ENCODE measurements at regions not wholly inside any gene's neighbourhood (a gene's known extent, or its start where the extent isn't known, plus 50 kb on each side); places are given as distances from the start of the nearest gene placed in this dataset.

DNA sequence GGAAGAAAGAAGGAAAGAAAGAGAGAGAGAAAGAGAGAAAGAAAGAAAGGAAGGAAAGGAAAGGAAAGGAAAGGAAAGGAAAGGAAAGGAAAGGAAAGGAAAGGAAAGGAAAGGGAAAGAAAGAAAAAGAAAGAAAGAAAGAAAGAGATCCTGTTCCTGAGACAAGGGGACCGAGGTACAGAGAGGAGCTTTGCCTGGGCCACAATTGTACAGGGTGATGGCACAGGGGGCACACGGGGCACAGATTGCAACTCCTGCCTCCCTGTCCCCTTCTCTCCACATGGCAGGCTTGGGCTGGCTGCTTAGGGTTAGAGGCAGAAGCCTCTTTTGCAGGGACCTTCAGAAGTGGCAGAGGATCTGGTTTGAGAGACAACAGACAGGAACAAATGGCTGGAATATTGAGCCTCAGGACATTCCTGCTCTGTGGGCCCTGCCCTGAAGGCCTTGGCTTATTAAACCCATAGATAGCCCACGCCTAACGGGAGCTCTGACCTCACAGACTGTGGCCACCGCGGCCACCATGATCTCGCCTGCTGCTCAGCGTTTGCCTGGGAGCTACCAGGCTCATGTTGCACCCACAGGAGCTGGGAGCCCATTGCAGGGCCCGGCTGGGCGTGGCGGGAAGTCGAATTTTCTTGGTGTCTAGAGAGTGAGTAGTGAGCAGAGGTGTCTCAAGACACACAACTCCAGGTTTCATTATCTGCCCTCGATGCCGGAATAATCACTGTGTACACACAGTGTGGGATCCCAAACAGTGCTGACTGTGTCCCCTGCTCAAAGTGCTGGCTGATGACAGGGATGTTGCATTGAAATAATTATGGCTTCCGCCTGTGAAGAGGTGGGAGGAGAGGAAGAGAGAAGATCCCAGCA is 147.9 kb upstream of the NCOR2 start:
- Mint-ChIP-seq H3K4me3 (no peak overlapping the region), H3K27ac (peak overlapping the region; percentile 62), H3K36me3 (no peaks in the 10 kb centered on the region), H3K4me1 (peaks cover 31 to 40% of the 10 kb centered on the region in 2 donors), H3K27me3 (peaks cover 9 to 12% of the 10 kb centered on the region in 2 donors), H3K9me3 (no peaks in the 10 kb centered on the region)
- ATAC-seq (replicated peaks) = no peak
- DNase-seq = no peak

DNA sequence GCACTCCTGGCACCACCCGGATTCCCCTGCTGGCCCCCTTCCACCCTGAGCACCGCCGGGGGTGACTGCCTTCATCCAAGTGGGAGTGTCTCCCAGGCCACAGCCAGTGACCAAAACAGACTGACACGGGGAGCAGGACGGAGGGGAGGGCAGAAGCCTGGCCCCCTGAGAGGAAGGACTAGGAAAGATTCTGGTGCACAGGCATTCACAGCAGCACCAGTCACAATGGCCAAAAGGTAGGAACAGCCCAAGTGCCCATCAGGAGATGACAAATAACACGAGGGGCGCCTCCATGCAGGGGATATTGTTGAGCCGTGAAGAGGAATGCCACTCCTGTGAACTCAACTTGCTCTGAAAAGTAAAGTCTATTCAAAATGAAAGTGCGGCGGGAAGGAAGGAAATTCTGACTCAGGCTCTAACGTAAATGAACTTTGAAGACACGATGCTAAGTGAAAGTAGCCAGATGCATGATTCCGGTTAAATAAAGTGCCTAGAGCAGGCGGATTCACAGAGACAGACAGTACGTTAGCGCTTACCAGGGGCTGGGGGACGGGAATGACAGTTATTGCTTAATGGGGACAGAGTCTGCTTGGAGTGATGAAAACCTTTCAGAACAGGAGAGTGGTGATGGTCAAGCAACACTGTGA is 146.1 kb upstream of the NCOR2 start:
- H3K36me3 Mint-ChIP-seq = no peaks in the 10 kb centered on the region
- peak overlapping the region; percentile 94 for H3K27ac Mint-ChIP-seq
- no peaks in the 10 kb centered on the region for H3K9me3 Mint-ChIP-seq
- peak overlapping the region; percentile 61 to 75 for H3K4me3 Mint-ChIP-seq
- peaks cover 26 to 40% of the 10 kb centered on the region in 2 donors for H3K4me1 Mint-ChIP-seq
- ATAC-seq (replicated peaks) = peak; percentile 90 to 93
- peaks cover 0 to 3% of the 10 kb centered on the region in 2 donors for H3K27me3 Mint-ChIP-seq
- DNase-seq = peak; percentile 84

DNA sequence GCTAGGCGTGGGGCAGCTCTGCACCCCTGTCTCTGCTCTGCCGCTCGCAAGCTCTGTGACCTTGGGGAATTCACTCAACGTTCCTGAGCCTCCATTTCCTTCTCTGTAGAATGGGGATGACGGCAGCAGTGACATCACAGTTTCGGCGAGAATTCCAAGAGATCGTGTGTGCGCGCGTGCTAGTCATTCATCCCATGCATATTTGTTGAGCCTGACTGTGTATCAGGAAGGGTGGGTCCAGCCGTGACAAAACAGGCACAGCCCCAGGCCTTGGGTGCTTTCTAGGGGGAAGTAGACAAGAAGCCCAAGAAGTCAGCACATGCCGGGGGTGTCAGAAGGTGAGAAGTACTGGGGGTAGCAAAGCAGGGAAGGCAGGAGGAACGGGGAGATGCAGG is 145.6 kb upstream of the NCOR2 start:
- peak overlapping the region; percentile 61 to 75 for H3K4me3 Mint-ChIP-seq
- H3K9me3 Mint-ChIP-seq = no peaks in the 10 kb centered on the region
- ATAC-seq (replicated peaks) = peak; percentile 71 to 72
- H3K27ac Mint-ChIP-seq = peak overlapping the region; percentile 94
- H3K36me3 Mint-ChIP-seq = no peaks in the 10 kb centered on the region
- peaks cover 26 to 40% of the 10 kb centered on the region in 2 donors for H3K4me1 Mint-ChIP-seq
- peaks cover 0 to 3% of the 10 kb centered on the region in 2 donors for H3K27me3 Mint-ChIP-seq
- DNase-seq = peak; percentile 32

DNA sequence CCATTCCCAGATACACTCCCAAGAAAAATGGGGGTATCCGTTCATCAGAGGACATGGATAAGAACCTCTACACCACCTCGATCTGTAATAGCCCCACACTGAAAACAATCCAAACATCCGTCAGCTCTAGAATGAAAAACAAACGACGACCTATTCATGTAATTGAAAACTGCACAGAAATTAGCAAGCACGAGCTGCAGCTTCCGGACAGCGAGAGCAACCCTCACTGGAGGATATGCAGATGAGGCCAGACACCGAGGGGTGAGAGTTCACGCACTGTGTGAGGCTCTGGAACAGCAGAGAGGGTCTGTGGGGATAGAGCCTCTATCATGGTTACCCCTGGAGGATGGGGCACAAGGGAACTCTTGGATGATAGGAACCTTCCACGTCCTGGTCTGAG is 143.9 kb upstream of the NCOR2 start:
- Mint-ChIP-seq H3K4me3 (no peak overlapping the region), H3K9me3 (no peaks in the 10 kb centered on the region), H3K36me3 (peaks cover 3% of the 10 kb centered on the region in 2 donors), H3K27me3 (no peaks in the 10 kb centered on the region), H3K27ac (no peak overlapping the region), H3K4me1 (peaks cover 22 to 31% of the 10 kb centered on the region in 2 donors)
- DNase-seq (no peak), ATAC-seq (replicated peaks) (no peak)

DNA sequence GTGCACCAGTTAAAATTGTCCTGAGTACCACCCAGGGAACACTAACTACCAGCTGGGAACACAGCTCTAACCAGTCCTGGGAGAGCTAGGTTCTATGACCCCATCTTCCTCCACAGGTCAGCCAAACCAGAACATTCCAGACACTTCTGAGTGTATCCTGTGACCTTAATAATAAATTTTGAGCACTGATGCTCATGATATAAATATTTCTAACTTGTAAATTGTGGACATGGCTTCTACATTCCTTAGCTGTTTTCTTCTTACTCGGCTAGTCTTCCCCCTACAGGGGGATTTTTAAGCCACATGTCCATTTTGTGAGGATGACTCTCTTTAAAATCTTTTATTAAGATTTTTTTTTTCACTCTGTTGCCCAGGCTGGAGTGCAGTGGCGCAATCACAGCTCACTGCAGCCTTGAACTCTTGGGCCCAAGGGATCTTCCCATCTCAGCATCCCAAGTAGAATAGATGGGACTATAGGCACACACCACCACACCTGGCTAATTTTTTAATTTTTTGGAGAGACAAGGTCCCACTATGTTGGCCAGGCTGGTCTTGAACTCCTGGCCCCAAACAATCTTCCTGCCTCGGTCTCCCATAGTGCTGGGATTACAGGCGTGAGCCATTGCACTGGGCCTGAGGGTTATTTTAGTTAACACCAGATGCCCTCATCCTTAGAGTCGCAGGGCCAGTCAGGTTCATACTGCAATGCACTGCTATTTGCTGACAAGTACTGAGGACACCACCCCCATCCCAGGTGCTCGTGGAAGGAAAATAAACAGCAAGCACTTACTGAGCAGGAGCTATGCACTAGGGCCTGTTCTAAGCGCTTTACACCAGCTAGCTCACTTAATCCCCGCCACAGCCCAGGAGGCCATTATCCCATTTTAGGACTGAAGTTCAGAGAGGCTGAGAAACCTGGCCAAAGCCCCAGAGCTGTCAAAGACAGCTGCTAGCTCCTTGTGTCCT is 142.6 kb upstream of the NCOR2 start:
- H3K4me1 Mint-ChIP-seq = peaks cover 20 to 23% of the 10 kb centered on the region in 2 donors

DNA sequence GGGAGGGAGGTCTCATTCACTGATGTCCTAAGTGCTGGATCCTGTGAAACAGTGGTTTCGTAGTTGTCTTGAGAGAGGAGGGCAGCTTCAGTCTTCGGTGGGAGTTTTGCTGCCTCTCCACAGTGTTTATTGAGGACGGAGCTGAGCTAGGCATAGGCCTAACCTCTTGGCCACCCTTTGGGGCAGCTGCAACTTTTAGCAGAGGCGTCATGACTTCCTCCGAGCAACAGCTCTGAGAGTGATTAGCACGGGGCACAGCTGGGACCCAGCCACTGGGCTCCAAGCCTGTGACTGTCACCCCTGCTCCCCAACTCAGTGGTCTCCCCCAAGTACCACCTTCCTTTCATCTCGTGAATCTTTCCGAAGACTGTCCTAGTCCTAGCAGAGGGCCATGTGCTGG is 139.9 kb upstream of the NCOR2 start:
- no peak for DNase-seq
- Mint-ChIP-seq H3K9me3 (no peaks in the 10 kb centered on the region), H3K27ac (no peak overlapping the region), H3K4me1 (peaks cover 0 to 4% of the 10 kb centered on the region in 2 donors), H3K36me3 (peaks cover 3% of the 10 kb centered on the region in 2 donors), H3K4me3 (no peak overlapping the region), H3K27me3 (no peaks in the 10 kb centered on the region)
- no peak for ATAC-seq (replicated peaks)

More for the DNA sequence above, 142.6 kb upstream of the NCOR2 start:
- Mint-ChIP-seq H3K27ac (no peak overlapping the region), H3K4me3 (no peak overlapping the region), H3K27me3 (no peaks in the 10 kb centered on the region), H3K9me3 (no peaks in the 10 kb centered on the region), H3K36me3 (peaks cover 3% of the 10 kb centered on the region in 2 donors)
- no peak for DNase-seq
- ATAC-seq (replicated peaks) = no peak

DNA sequence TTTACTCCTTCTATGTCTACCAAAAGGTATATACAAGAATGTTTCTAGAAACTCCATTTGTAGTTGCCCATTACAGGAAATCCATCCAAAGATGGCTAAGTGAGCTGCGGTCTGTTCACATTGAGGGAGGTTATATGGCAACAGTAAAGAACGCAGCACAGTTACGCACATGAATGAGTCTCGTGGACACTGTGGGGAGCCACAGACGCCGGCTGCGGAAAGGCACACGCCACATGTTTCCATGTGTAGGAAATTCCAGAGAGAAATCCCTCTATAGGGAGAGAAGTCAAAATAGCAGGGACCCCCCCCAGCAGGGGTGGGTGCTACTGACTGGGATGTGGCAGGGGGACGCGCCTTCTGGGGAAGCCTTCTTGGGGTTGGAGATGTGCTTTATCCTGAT is 139.0 kb upstream of the NCOR2 start:
- peaks cover 3% of the 10 kb centered on the region in 2 donors for H3K36me3 Mint-ChIP-seq
- H3K27ac Mint-ChIP-seq = no peak overlapping the region
- H3K4me1 Mint-ChIP-seq = peaks cover 0 to 2% of the 10 kb centered on the region in 2 donors
- no peaks in the 10 kb centered on the region for H3K27me3 Mint-ChIP-seq
- DNase-seq = no peak
- no peak overlapping the region for H3K4me3 Mint-ChIP-seq
- no peak for ATAC-seq (replicated peaks)
- no peaks in the 10 kb centered on the region for H3K9me3 Mint-ChIP-seq

DNA sequence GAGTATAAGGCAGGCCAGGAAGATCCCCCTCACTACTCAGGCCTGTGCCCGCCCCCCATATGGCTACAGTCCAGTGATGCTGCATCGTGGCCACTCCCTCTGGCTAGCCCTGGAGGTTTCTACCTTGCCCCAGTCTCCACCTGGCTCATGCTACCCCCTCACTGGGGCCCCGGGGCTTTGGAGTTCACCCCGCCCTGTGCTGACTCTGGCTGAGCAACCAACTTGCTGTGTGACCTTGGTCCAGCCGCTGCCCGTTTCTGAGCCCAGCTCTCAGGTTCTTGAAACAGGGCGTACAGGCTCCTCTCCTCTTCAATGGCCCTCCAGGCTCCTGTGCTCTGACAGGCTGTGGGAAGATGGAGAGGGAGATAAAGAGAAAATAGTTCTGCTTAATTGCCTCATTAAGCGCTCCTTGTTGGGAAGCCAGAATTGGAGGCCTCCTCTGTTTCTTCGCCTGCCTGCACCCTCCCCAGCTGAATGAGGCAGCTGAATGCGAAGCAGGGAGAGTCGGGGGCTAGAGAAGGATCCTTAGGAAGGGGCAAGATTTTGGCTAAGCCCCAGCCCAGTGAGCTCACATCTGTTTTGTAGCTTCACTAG is 138.2 kb upstream of the NCOR2 start:
- no peak for ATAC-seq (replicated peaks)
- Mint-ChIP-seq H3K4me3 (no peak overlapping the region), H3K4me1 (no peaks in the 10 kb centered on the region), H3K27me3 (no peaks in the 10 kb centered on the region), H3K9me3 (no peaks in the 10 kb centered on the region), H3K36me3 (peaks cover 3% of the 10 kb centered on the region in 2 donors), H3K27ac (no peak overlapping the region)
- no peak for DNase-seq

DNA sequence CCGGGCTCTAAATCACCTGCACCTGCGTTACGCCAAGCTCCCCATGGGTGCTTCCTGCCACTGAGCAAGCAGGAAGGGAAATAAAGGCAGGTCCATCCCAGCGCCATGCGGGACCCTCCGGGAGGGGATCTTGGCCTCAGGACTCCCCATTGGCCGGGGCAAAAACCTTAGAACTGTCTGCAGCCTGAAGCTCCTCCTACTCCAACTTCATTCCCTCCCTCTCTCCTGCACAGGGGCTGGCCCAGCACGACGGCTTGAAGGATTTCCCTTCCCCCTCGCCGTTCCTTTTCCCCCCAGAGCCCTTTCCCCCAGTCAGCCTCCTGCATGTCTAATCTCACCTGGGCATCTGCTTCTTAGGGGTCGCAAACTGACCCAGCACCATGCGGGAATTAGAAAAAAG is 137.2 kb upstream of the NCOR2 start:
- H3K27me3 Mint-ChIP-seq = peaks cover under 1 to 8% of the 10 kb centered on the region in 2 donors
- ATAC-seq (replicated peaks) (no peak), DNase-seq (no peak)
- H3K9me3 Mint-ChIP-seq = no peaks in the 10 kb centered on the region
- no peak overlapping the region for H3K4me3 Mint-ChIP-seq
- H3K27ac Mint-ChIP-seq = no peak overlapping the region
- H3K36me3 Mint-ChIP-seq = peaks cover 3% of the 10 kb centered on the region in 2 donors
- no peaks in the 10 kb centered on the region for H3K4me1 Mint-ChIP-seq

DNA sequence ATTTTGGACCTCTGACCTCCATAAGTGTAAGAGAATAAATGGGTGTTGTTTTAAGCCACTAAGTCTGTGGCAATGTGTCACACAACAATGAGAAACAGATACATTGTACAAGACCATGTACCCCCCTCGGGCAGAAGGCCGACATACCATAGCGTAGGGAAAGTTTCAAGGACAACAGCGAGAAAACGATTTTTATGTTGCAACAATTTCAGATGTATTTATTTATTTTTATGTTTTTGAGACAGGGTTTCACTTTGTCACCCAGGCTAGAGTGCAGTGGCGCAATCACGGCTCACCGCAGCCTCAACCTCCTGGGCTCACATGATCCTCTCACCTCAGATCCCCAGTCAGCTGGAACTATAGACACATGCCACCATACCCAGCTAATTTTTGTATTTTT is 136.4 kb upstream of the NCOR2 start:
- H3K9me3 Mint-ChIP-seq = no peaks in the 10 kb centered on the region
- peaks cover 6 to 16% of the 10 kb centered on the region in 2 donors for H3K27me3 Mint-ChIP-seq
- H3K4me1 Mint-ChIP-seq = no peaks in the 10 kb centered on the region
- H3K4me3 Mint-ChIP-seq = no peak overlapping the region
- DNase-seq (no peak), ATAC-seq (replicated peaks) (no peak)
- peaks cover 3% of the 10 kb centered on the region in 2 donors for H3K36me3 Mint-ChIP-seq
- no peak overlapping the region for H3K27ac Mint-ChIP-seq

DNA sequence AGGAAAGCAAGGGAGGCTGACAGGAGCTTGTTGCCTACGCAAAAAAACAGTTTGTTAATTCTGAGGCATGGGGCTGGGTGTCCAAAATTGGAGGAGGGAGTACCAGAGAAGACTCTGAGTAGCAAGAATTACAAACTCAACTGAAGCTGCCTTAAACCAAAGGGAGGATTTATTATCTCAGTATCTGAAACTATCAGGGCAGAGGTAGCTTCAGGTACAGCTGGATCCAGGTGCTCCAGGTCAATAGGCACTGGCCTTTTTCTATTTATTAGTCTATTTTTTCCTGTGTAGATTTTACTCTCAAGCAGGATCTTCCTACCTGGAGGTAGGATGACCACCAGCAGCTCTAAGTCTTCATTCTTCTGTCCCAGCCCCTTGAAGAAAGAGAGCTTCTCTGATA is 135.3 kb upstream of the NCOR2 start:
- no peaks in the 10 kb centered on the region for H3K4me1 Mint-ChIP-seq
- H3K4me3 Mint-ChIP-seq = no peak overlapping the region
- peaks cover 3% of the 10 kb centered on the region in 2 donors for H3K36me3 Mint-ChIP-seq
- DNase-seq (no peak), ATAC-seq (replicated peaks) (no peak)
- H3K27ac Mint-ChIP-seq = no peak overlapping the region
- no peaks in the 10 kb centered on the region for H3K9me3 Mint-ChIP-seq
- peaks cover 7 to 20% of the 10 kb centered on the region in 2 donors for H3K27me3 Mint-ChIP-seq

DNA sequence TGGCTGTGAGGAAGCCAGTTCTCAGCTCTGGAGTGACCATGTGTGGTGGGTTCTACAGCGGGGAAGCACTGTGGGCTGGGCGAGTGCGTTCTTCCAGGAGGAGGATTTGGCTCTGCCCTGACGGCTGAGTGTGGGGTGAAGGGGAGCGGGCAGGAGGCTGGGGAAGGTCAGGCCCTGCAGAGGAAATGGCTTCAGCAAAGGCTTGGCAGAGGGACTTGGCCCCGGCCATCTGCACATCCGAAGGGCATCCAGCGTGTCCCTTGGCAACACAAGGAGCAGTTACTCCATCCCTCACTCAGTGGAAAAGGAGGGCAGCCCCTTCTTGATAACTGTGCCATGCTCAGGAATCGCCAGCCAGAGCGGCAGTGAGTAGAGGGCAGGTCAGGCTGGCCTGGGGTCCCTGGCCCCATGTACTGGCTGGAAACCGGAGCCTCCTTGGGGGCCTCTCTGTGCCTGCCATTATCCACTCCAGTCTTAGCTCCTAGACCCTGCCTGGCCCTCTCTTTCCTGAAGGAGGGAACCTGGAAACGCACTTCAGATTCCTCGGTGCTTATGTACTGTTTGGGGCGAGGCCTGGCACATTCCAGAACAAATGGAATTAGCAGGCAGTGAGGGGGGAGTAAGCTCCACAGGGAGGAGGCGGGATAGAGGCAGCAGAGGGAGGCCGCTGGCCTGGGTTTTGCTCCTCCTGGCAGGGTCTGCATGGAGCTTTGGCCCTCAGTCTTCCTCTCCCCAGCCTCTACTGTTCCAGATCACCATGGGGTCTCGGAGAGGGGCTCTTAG is 133.6 kb upstream of the NCOR2 start:
- peaks cover 2 to 11% of the 10 kb centered on the region in 2 donors for H3K4me1 Mint-ChIP-seq

DNA sequence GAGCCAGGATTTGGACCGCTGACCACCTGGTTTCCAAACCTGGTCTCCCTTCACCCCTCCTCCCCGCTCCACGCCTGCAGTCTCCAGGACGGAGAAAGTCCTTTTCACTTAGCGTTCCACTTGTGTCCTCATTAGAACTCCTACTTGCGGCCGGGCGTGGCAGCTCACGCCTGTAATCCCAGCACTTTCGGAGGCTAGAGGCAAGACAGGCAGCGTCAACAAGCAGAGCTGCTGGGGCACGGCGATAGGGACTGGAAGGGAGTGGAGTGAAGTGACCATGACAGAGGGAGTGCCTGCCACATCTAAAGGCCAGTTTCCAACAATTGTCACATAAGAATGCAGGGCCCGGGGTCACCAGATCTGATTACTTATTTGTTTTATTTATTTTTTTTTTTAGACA is 132.5 kb upstream of the NCOR2 start:
- Mint-ChIP-seq H3K4me3 (no peak overlapping the region), H3K4me1 (peaks cover 2 to 13% of the 10 kb centered on the region in 2 donors), H3K9me3 (no peaks in the 10 kb centered on the region), H3K27ac (no peak overlapping the region), H3K27me3 (peaks cover 15 to 38% of the 10 kb centered on the region in 2 donors), H3K36me3 (no peaks in the 10 kb centered on the region)
- ATAC-seq (replicated peaks) (no peak), DNase-seq (no peak)

More for the DNA sequence above, 133.6 kb upstream of the NCOR2 start:
- no peak overlapping the region for H3K4me3 Mint-ChIP-seq
- ATAC-seq (replicated peaks) = no peak
- no peaks in the 10 kb centered on the region for H3K36me3 Mint-ChIP-seq
- no peak for DNase-seq
- no peak overlapping the region for H3K27ac Mint-ChIP-seq
- H3K9me3 Mint-ChIP-seq = no peaks in the 10 kb centered on the region
- H3K27me3 Mint-ChIP-seq = peaks cover 11 to 30% of the 10 kb centered on the region in 2 donors
